WTC11 (cell line): ENCODE measurements at regions not wholly inside any gene's neighbourhood (a gene's known extent, or its start where the extent isn't known, plus 50 kb on each side); places are given as distances from the start of the nearest gene placed in this dataset.
A peak's percentile ranks its signal among the peaks of the same experiment; 100 is the strongest.

Source experiments
- ATAC-seq: fragments of 200-7000 bp; cut with Tn5 transposase; 2 replicates; pipeline ENCODE4 v1.10.0; 2021; ENCODE audit warnings: mild to moderate bottlenecking, moderate library complexity
- CTCF ChIA-PET: fragments of 300-600 bp; sonication (Branson Sonifier 250); formaldehyde crosslinking; loops from one replicate; lab custom pipeline; 2021; ENCODE audit warnings: antibody characterized with exemption; lab: Charles Lee
- POLR2A ChIA-PET: fragments of 350-600 bp; sonication (Branson Sonifier 250); formaldehyde crosslinking; loops from one replicate; lab custom pipeline; 2021; ENCODE audit warnings: antibody characterized with exemption; lab: Charles Lee
- DNase-seq: peaks from one replicate; pipeline ENCODE4 v3.0.0; 2021; ENCODE audit warnings: low spot score
- H3K27ac Mint-ChIP-seq: 2 replicates; pipeline ENCODE4 v1.8.0; 2021; ENCODE audit warnings: mixed read lengths
- H3K27me3 Mint-ChIP-seq: 2 replicates; pipeline ENCODE4 v1.8.0; 2021; ENCODE audit warnings: low read depth, mild to moderate bottlenecking, moderate library complexity, mixed read lengths
- H3K36me3 Mint-ChIP-seq: 2 replicates; pipeline ENCODE4 v1.8.0; 2021; ENCODE audit warnings: mixed read lengths
- H3K4me1 Mint-ChIP-seq: 2 replicates; pipeline ENCODE4 v1.8.0; 2022; ENCODE audit warnings: mixed read lengths
- H3K4me3 Mint-ChIP-seq: 2 replicates; pipeline ENCODE4 v1.8.0; 2021; ENCODE audit warnings: mild to moderate bottlenecking, moderate library complexity, mixed read lengths
- H3K9me3 Mint-ChIP-seq: 2 replicates; pipeline ENCODE4 v1.8.0; 2021; ENCODE audit warnings: mixed read lengths
- ATF1 ChIP-seq: sonication (generic); formaldehyde crosslinking; IDR thresholded peaks from 2 replicates; pipeline ENCODE4 v1.8.1; 2023; ENCODE audit warnings: mild to moderate bottlenecking, moderate library complexity, missing genetic modification reagents
- CBFB ChIP-seq: sonication (generic); formaldehyde crosslinking; IDR thresholded peaks from 2 replicates; pipeline ENCODE4 v1.8.1; 2022; ENCODE audit warnings: mild to moderate bottlenecking, low read depth, missing genetic modification reagents
- FOXK1 ChIP-seq: sonication (generic); formaldehyde crosslinking; IDR thresholded peaks from 2 replicates; pipeline ENCODE4 v1.8.0; 2022; ENCODE audit warnings: mild to moderate bottlenecking, moderate library complexity, missing genetic modification reagents
- IRF2 ChIP-seq: sonication (generic); formaldehyde crosslinking; IDR thresholded peaks from 2 replicates; pipeline ENCODE4 v1.8.0; 2022; ENCODE audit warnings: low read depth, missing genetic modification reagents, borderline replicate concordance
- MXD4 ChIP-seq: fragments of 250-450 bp; sonication (Bioruptor Pico); IDR thresholded peaks from 2 replicates; pipeline ENCODE4 v1.8.0; 2021; ENCODE audit warnings: mild to moderate bottlenecking, moderate library complexity, borderline replicate concordance
- SMAD3 ChIP-seq: sonication (generic); formaldehyde crosslinking; IDR thresholded peaks from 2 replicates; pipeline ENCODE4 v1.8.0; 2022; ENCODE audit warnings: missing genetic modification reagents, mild to moderate bottlenecking, borderline replicate concordance
- ZNF121 ChIP-seq: sonication (generic); formaldehyde crosslinking; IDR thresholded peaks from 2 replicates; pipeline ENCODE4 v1.8.0; 2023; ENCODE audit warnings: missing genetic modification reagents
- ZNF219 ChIP-seq: sonication (generic); formaldehyde crosslinking; IDR thresholded peaks from 2 replicates; pipeline ENCODE4 v1.8.0; 2023; ENCODE audit warnings: missing genetic modification reagents, mild to moderate bottlenecking, borderline replicate concordance
- ZNF671 ChIP-seq: fragments of 250-450 bp; sonication (Bioruptor Pico); IDR thresholded peaks from 2 replicates; pipeline ENCODE4 v1.8.0; 2021; ENCODE audit warnings: mild to moderate bottlenecking
- TF ChIP-seq, protein P1 (sequence below): sonication (generic); formaldehyde crosslinking; IDR thresholded peaks from 2 replicates; pipeline ENCODE4 v1.8.0; 2022; ENCODE audit warnings: mild to moderate bottlenecking, missing genetic modification reagents
- TF ChIP-seq, protein P2 (sequence below): sonication (generic); formaldehyde crosslinking; IDR thresholded peaks from 2 replicates; pipeline ENCODE4 v1.8.0; 2023; ENCODE audit warnings: missing genetic modification reagents
- TF ChIP-seq, protein P3 (sequence below): sonication (generic); formaldehyde crosslinking; IDR thresholded peaks from 2 replicates; pipeline ENCODE4 v1.8.1; 2023; ENCODE audit warnings: mild to moderate bottlenecking, missing genetic modification reagents, moderate library complexity
- TF ChIP-seq, protein P4 (sequence below): fragments of 250-450 bp; sonication (Bioruptor Pico); IDR thresholded peaks from 2 replicates; pipeline ENCODE4 v1.9.0; 2021; ENCODE audit warnings: moderate library complexity, mild to moderate bottlenecking, inconsistent platforms, borderline replicate concordance
- TF ChIP-seq, protein P5 (sequence below): sonication (generic); formaldehyde crosslinking; IDR thresholded peaks from 2 replicates; pipeline ENCODE4 v1.8.0; 2022; ENCODE audit warnings: mild to moderate bottlenecking, missing genetic modification reagents
- TF ChIP-seq, protein P6 (sequence below): sonication (generic); formaldehyde crosslinking; IDR thresholded peaks from 2 replicates; pipeline ENCODE4 v1.8.0; 2022; ENCODE audit warnings: missing genetic modification reagents
- TF ChIP-seq, protein P7 (sequence below): sonication (generic); formaldehyde crosslinking; IDR thresholded peaks from 2 replicates; pipeline ENCODE4 v1.8.1; 2022; ENCODE audit warnings: low read depth, mild to moderate bottlenecking, moderate library complexity, missing genetic modification reagents, borderline replicate concordance
- TF ChIP-seq, protein P8 (sequence below): sonication (generic); formaldehyde crosslinking; IDR thresholded peaks from 2 replicates; pipeline ENCODE4 v1.8.1; 2023; ENCODE audit warnings: mild to moderate bottlenecking, moderate library complexity, missing genetic modification reagents

DNA sequence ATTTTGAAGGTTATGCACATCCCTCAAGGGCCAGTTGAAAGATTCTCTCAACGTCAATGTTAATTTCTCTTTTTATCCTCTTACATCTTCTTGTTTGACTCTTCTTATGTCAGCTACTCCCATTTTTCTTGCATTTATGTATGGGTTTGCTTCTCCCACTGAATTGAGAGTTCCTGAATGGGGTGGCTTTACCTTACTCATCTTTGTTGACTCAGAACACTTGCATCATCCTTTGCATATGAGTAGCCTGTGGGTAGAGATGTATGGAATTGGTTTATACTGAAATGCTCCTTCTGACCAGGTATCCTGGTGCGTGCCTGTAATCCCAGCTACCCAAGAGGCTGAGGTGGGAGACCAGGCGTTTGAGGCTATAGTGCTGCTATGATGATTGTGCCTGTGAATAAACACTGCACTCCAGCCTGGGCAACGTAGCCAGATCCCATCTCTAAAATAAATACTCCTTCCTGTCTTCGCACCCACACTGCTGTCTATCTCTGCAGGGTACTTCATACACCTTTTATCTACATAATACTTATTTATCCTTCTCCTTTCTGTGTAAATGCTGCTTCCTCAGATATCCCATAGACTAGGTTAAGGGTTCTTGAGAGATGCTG lies 123.6 kb upstream of the DPH6 start:
- DNase-seq, result no peak
- peaks cover 29% of the 10 kb centered on the region for H3K4me1 Mint-ChIP-seq
- H3K4me3 Mint-ChIP-seq, result no peak overlapping the region
- no peaks in the 10 kb centered on the region for H3K36me3 Mint-ChIP-seq
- peaks cover 4% of the 10 kb centered on the region; the same call in 1 of the 2 replicates for H3K9me3 Mint-ChIP-seq
- CTCF ChIA-PET, result interaction anchor here (1.0 kb wide), 1 partner anchor 82 kb away, joined by 3 read pairs; no protein-coding TSS in a partner anchor
- no peaks in the 10 kb centered on the region for H3K27me3 Mint-ChIP-seq
- peak; percentile 59 for ATAC-seq
- TF ChIP-seq ZNF121 (CRISPR knock-in tag), result peak; percentile 98
- TF ChIP-seq, protein P1, sequence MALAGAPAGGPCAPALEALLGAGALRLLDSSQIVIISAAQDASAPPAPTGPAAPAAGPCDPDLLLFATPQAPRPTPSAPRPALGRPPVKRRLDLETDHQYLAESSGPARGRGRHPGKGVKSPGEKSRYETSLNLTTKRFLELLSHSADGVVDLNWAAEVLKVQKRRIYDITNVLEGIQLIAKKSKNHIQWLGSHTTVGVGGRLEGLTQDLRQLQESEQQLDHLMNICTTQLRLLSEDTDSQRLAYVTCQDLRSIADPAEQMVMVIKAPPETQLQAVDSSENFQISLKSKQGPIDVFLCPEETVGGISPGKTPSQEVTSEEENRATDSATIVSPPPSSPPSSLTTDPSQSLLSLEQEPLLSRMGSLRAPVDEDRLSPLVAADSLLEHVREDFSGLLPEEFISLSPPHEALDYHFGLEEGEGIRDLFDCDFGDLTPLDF (CRISPR knock-in tag), result no peak
- TF ChIP-seq, protein P2, sequence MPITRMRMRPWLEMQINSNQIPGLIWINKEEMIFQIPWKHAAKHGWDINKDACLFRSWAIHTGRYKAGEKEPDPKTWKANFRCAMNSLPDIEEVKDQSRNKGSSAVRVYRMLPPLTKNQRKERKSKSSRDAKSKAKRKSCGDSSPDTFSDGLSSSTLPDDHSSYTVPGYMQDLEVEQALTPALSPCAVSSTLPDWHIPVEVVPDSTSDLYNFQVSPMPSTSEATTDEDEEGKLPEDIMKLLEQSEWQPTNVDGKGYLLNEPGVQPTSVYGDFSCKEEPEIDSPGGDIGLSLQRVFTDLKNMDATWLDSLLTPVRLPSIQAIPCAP, result no peak
- H3K27ac Mint-ChIP-seq, result peak overlapping the region; percentile 90
- POLR2A ChIA-PET, result no interaction called here

DNA sequence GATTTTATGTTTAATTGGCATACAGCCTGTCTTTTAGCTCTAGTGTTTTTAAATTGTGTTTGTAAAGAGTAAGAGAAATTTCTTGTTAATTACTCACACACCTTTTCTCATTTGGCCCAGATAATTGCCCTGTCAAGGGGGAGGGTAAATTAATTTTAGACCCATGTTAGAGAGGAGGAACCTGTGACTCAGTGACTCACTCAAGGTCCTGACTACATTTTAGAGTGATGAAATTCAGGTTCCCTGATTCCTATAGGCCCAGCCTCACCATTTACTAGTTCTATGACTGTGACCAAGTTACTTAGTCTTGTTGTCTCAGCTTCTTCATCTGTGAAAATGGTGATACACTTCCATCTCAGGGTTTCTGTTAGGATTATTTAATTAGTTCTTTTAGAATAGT lies 125.2 kb upstream of the DPH6 start:
- Mint-ChIP-seq H3K27ac (no peak overlapping the region), H3K27me3 (no peaks in the 10 kb centered on the region), H3K9me3 (peaks cover 4% of the 10 kb centered on the region; the same call in 1 of the 2 replicates), H3K4me3 (no peak overlapping the region), H3K36me3 (no peaks in the 10 kb centered on the region), H3K4me1 (peaks cover 36% of the 10 kb centered on the region)
- POLR2A ChIA-PET, result no interaction called here
- ATAC-seq (no peak), DNase-seq (no peak)
- CTCF ChIA-PET, result no interaction called here
- TF ChIP-seq ZNF219 (CRISPR knock-in tag) (no peak), MXD4 (CRISPR knock-in tag) (no peak), IRF2 (CRISPR knock-in tag) (no peak), ATF1 (CRISPR knock-in tag) (no peak), CBFB (CRISPR knock-in tag) (no peak), FOXK1 (CRISPR knock-in tag) (no peak), ZNF671 (CRISPR knock-in tag) (no peak), SMAD3 (CRISPR knock-in tag) (no peak)
- TF ChIP-seq, protein P3, sequence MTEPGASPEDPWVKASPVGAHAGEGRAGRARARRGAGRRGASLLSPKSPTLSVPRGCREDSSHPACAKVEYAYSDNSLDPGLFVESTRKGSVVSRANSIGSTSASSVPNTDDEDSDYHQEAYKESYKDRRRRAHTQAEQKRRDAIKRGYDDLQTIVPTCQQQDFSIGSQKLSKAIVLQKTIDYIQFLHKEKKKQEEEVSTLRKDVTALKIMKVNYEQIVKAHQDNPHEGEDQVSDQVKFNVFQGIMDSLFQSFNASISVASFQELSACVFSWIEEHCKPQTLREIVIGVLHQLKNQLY, result no peak
- TF ChIP-seq, protein P4, sequence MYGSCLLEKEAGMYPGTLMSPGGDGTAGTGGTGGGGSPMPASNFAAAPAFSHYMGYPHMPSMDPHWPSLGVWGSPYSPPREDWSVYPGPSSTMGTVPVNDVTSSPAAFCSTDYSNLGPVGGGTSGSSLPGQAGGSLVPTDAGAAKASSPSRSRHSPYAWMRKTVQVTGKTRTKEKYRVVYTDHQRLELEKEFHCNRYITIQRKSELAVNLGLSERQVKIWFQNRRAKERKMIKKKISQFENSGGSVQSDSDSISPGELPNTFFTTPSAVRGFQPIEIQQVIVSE, result no peak
- TF ChIP-seq, protein P5, sequence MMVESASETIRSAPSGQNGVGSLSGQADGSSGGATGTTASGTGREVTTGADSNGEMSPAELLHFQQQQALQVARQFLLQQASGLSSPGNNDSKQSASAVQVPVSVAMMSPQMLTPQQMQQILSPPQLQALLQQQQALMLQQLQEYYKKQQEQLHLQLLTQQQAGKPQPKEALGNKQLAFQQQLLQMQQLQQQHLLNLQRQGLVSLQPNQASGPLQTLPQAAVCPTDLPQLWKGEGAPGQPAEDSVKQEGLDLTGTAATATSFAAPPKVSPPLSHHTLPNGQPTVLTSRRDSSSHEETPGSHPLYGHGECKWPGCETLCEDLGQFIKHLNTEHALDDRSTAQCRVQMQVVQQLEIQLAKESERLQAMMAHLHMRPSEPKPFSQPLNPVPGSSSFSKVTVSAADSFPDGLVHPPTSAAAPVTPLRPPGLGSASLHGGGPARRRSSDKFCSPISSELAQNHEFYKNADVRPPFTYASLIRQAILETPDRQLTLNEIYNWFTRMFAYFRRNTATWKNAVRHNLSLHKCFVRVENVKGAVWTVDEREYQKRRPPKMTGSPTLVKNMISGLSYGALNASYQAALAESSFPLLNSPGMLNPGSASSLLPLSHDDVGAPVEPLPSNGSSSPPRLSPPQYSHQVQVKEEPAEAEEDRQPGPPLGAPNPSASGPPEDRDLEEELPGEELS (CRISPR knock-in tag), result no peak
- TF ChIP-seq, protein P6, sequence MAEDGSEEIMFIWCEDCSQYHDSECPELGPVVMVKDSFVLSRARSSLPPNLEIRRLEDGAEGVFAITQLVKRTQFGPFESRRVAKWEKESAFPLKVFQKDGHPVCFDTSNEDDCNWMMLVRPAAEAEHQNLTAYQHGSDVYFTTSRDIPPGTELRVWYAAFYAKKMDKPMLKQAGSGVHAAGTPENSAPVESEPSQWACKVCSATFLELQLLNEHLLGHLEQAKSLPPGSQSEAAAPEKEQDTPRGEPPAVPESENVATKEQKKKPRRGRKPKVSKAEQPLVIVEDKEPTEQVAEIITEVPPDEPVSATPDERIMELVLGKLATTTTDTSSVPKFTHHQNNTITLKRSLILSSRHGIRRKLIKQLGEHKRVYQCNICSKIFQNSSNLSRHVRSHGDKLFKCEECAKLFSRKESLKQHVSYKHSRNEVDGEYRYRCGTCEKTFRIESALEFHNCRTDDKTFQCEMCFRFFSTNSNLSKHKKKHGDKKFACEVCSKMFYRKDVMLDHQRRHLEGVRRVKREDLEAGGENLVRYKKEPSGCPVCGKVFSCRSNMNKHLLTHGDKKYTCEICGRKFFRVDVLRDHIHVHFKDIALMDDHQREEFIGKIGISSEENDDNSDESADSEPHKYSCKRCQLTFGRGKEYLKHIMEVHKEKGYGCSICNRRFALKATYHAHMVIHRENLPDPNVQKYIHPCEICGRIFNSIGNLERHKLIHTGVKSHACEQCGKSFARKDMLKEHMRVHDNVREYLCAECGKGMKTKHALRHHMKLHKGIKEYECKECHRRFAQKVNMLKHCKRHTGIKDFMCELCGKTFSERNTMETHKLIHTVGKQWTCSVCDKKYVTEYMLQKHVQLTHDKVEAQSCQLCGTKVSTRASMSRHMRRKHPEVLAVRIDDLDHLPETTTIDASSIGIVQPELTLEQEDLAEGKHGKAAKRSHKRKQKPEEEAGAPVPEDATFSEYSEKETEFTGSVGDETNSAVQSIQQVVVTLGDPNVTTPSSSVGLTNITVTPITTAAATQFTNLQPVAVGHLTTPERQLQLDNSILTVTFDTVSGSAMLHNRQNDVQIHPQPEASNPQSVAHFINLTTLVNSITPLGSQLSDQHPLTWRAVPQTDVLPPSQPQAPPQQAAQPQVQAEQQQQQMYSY (CRISPR knock-in tag), result no peak
- TF ChIP-seq, protein P7, sequence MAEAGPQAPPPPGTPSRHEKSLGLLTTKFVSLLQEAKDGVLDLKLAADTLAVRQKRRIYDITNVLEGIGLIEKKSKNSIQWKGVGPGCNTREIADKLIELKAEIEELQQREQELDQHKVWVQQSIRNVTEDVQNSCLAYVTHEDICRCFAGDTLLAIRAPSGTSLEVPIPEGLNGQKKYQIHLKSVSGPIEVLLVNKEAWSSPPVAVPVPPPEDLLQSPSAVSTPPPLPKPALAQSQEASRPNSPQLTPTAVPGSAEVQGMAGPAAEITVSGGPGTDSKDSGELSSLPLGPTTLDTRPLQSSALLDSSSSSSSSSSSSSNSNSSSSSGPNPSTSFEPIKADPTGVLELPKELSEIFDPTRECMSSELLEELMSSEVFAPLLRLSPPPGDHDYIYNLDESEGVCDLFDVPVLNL (CRISPR knock-in tag), result no peak
- TF ChIP-seq, protein P8, sequence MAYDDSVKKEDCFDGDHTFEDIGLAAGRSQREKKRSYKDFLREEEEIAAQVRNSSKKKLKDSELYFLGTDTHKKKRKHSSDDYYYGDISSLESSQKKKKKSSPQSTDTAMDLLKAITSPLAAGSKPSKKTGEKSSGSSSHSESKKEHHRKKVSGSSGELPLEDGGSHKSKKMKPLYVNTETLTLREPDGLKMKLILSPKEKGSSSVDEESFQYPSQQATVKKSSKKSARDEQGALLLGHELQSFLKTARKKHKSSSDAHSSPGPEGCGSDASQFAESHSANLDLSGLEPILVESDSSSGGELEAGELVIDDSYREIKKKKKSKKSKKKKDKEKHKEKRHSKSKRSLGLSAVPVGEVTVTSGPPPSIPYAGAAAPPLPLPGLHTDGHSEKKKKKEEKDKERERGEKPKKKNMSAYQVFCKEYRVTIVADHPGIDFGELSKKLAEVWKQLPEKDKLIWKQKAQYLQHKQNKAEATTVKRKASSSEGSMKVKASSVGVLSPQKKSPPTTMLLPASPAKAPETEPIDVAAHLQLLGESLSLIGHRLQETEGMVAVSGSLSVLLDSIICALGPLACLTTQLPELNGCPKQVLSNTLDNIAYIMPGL (CRISPR knock-in tag), result no peak
